HG02884 (cell line): ENCODE measurements at regions not wholly inside any gene's neighbourhood (a gene's known extent, or its start where the extent isn't known, plus 50 kb on each side); places are given as distances from the start of the nearest gene placed in this dataset.

ENCODE experiments used
- ATAC-seq: cut with Tn5 transposase; IDR thresholded peaks from one replicate; pipeline ENCODE4 v1.9.1; 2021; ENCODE audit warnings: mild to moderate bottlenecking, moderate library complexity; ENCODE audit not compliant: unreplicated experiment

GRCh38 chr4:185862340-185862739 lies 50.3 kb upstream of the SORBS2 start:
- ATAC-seq = no peak

GRCh38 chr4:185863946-185864345 lies 52.0 kb upstream of the SORBS2 start:
- ATAC-seq = no peak

GRCh38 chr4:185865901-185866328 lies 53.9 kb upstream of the SORBS2 start:
- no peak for ATAC-seq

GRCh38 chr4:185867770-185868169 lies 55.8 kb upstream of the SORBS2 start:
- no peak for ATAC-seq

GRCh38 chr4:185868983-185869382 lies 57.0 kb upstream of the SORBS2 start:
- no peak for ATAC-seq

GRCh38 chr4:185869427-185869826 lies 57.4 kb upstream of the SORBS2 start:
- no peak for ATAC-seq

- no peak for ATAC-seq
Observed at GRCh38 chr4:185870366-185870765, 58.4 kb upstream of the SORBS2 start.

GRCh38 chr4:185872747-185873380 lies 60.9 kb upstream of the SORBS2 start:
- ATAC-seq = no peak

- ATAC-seq = no peak
Observed at GRCh38 chr4:185874516-185875230, 62.7 kb upstream of the SORBS2 start.

- ATAC-seq = no peak
Observed at GRCh38 chr4:185875316-185875907, 63.4 kb upstream of the SORBS2 start.

- no peak for ATAC-seq
Observed at GRCh38 chr4:185878633-185879032, 66.6 kb upstream of the SORBS2 start.

GRCh38 chr4:185879666-185880312 lies 67.8 kb upstream of the SORBS2 start:
- ATAC-seq = no peak

GRCh38 chr4:185880571-185880970 lies 68.6 kb upstream of the SORBS2 start:
- ATAC-seq = no peak

GRCh38 chr4:185881430-185881829 lies 69.4 kb upstream of the SORBS2 start:
- ATAC-seq = no peak

- no peak for ATAC-seq
Observed at GRCh38 chr4:185883591-185883990, 71.6 kb upstream of the SORBS2 start.

- no peak for ATAC-seq
Observed at GRCh38 chr4:185885075-185885474, 73.1 kb upstream of the SORBS2 start.

- ATAC-seq = no peak
Observed at GRCh38 chr4:185885604-185886003, 73.6 kb upstream of the SORBS2 start.

- ATAC-seq = no peak
Observed at GRCh38 chr4:185886832-185887524, 75.0 kb upstream of the SORBS2 start.

- no peak for ATAC-seq
Observed at GRCh38 chr4:185888676-185889075, 76.7 kb upstream of the SORBS2 start.

GRCh38 chr4:185889585-185889984 lies 77.6 kb upstream of the SORBS2 start:
- ATAC-seq = no peak

- ATAC-seq = no peak
Observed at GRCh38 chr4:185890196-185890595, 78.2 kb upstream of the SORBS2 start.
